ENCODE measurements at regions not wholly inside any gene's neighbourhood (a gene's known extent, or its start where the extent isn't known, plus 50 kb on each side); places are given as distances from the start of the nearest gene placed in this dataset.

DNA sequence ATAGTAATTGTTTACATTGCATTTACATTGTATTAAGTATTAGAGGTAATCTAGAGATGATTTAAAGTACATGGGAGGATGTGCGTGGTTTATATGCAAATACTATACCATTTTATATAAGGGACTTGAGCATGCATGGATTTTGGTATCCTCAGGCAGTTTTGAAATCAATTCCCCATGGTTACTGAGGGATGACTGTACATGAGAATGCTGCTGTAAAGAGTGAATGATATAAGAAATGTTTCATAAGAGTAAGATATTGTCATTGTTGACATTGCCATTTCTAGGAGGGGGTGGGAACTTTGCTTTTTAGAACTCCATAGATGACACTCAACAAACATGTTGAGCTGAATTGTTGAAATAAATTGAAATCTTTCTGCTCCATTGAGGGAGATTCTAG lies 185.0 kb downstream of the SEMA6A start:
- peaks cover 0 to 12% (median 0%) of the 10 kb centered on the region in 8 donors for H3K9me3 ChIP-seq
- WGBS, 5 donors: 91 to 100% (median 96%) methylated on average over 1 of the region's 1 CpG
- H3K27me3 ChIP-seq (replicated peaks in 1 of 7): no peaks in the 10 kb centered on the region
- TF ChIP-seq, protein P1, sequence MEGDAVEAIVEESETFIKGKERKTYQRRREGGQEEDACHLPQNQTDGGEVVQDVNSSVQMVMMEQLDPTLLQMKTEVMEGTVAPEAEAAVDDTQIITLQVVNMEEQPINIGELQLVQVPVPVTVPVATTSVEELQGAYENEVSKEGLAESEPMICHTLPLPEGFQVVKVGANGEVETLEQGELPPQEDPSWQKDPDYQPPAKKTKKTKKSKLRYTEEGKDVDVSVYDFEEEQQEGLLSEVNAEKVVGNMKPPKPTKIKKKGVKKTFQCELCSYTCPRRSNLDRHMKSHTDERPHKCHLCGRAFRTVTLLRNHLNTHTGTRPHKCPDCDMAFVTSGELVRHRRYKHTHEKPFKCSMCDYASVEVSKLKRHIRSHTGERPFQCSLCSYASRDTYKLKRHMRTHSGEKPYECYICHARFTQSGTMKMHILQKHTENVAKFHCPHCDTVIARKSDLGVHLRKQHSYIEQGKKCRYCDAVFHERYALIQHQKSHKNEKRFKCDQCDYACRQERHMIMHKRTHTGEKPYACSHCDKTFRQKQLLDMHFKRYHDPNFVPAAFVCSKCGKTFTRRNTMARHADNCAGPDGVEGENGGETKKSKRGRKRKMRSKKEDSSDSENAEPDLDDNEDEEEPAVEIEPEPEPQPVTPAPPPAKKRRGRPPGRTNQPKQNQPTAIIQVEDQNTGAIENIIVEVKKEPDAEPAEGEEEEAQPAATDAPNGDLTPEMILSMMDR (IDR thresholded peaks at IDR 0.05 in 8 of 11, conservative IDR thresholded peaks at IDR 0.05 in 3 of 11): no peak
- TF ChIP-seq POLR2AphosphoS5 (IDR thresholded peaks at IDR 0.05) (no peak), POLR2A (IDR thresholded peaks at IDR 0.05) (no peak)
- H3K36me3 ChIP-seq: peaks cover 0 to 8% (median 0%) of the 10 kb centered on the region in 6 donors
- peak overlapping the region in 3 of 8 donors; percentile 10 to 55 (median 33) for H3K27ac ChIP-seq
- DNase-seq: no peak
- peaks cover 0 to 22% (median 5%) of the 10 kb centered on the region in 6 donors for H3K4me1 ChIP-seq
- H3K4me3 ChIP-seq: no peak overlapping the region
- intact Hi-C loops (cut with DNase I; ENCODE audit: low total_unique reads): no loop called here

DNA sequence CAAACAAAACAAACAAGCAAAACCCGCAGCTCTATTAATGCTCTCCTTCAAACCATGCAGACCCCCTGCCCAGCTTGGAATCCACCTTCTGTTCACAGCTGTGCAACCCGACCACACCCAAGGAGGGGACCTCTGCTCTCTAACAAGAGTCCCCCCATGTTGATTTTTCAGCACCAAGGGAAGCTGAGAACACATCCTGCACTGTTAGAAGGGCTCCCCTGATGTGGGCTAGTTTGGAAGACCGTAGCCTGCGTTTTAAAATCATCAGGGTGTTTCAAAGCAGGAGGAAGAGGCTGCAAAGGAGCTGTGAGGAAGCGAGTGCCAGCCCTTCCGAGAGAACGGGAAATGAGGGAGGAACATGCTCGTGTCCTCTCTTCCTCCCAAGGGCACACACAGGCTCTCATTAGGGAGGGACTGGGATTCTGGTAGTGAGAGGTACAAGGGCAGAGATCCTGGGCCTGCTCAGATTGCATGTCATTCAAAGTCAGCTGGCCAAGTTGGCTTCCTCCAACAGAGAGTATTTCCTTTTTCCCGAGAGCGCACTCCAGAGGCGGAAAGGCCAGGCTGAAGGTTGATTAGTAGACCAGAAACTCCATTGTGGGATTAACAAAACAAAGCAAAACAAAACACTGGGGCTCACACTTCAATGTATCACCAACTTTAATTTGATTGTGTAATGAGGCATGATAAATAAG lies 185.9 kb downstream of the SEMA6A start:
- Histone ChIP-seq H3K27me3 (replicated peaks in 1 of 7) (no peaks in the 10 kb centered on the region), H3K9me3 (peaks cover 0 to 12% (median 0%) of the 10 kb centered on the region in 8 donors), H3K4me3 (no peak overlapping the region), H3K27ac (peak overlapping the region in 5 of 8 donors; percentile 22 to 63 (median 46)), H3K4me1 (peaks cover 0 to 22% (median 5%) of the 10 kb centered on the region in 6 donors), H3K36me3 (peaks cover 0 to 8% (median 0%) of the 10 kb centered on the region in 6 donors)
- DNase-seq: peak; percentile 78
- intact Hi-C loops (cut with DNase I; ENCODE audit: low total_unique reads): no loop called here
- WGBS, 5 donors: 55 to 66% (median 63%) methylated on average over 11 of the region's 11 CpGs
- TF ChIP-seq, protein P1 (IDR thresholded peaks at IDR 0.05 in 8 of 11, conservative IDR thresholded peaks at IDR 0.05 in 3 of 11): no peak
- TF ChIP-seq POLR2AphosphoS5 (IDR thresholded peaks at IDR 0.05): peak in 2 of 3 donors; percentile 66 to 80
- no peak for TF ChIP-seq POLR2A (IDR thresholded peaks at IDR 0.05)

DNA sequence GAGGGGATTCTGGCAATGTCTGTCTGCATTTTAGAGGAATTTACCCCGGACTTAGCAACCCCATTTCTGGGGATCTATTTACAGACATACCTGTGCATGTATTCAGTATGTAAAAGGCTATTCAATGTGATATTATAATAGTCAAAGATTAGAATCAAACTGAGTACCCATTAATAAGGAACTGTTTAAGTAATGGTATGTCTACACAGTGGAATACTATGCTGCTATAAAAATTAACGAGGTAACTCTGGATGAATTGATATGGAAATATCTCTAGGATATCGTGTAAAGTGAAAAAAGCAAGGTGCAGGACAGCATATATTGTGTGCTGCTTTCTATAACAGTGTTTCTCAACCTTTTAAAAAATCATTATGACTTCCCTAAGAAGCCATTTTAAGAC lies 186.9 kb downstream of the SEMA6A start:
- H3K4me1 ChIP-seq: peaks cover 0 to 22% (median 5%) of the 10 kb centered on the region in 6 donors
- intact Hi-C loops (cut with DNase I; ENCODE audit: low total_unique reads): no loop called here
- no peak overlapping the region for H3K4me3 ChIP-seq
- H3K27ac ChIP-seq: peak overlapping the region in 1 of 8 donors; percentile 46
- no peaks in the 10 kb centered on the region for H3K27me3 ChIP-seq (replicated peaks in 1 of 7)
- H3K9me3 ChIP-seq: peaks cover 0 to 12% (median 0%) of the 10 kb centered on the region in 8 donors
- TF ChIP-seq, protein P1 (IDR thresholded peaks at IDR 0.05 in 8 of 11, conservative IDR thresholded peaks at IDR 0.05 in 3 of 11): no peak
- peaks cover 0 to 12% (median 0%) of the 10 kb centered on the region in 6 donors for H3K36me3 ChIP-seq
- no peak for DNase-seq
- WGBS, 5 donors: 94 to 98% (median 97%) methylated on average over 3 of the region's 3 CpGs

DNA sequence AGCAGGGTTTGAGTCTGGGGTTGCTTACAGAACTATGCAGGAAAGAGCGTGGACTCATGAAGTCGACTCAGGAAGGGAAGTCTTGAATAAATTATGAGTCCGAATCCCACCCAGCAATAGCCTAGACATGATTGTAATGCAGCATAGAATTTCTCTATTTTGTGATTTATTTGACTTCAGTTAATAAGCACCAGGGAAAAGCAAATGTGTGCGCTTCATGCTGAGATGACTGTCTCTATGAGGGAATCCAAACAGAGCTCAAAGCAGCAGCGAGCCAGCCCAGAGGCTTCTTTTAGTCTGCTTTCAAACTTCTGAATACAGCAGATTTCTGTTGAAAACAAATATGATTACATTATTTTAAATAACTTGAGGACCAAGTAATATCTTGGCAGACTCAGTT lies 188.0 kb downstream of the SEMA6A start:
- Histone ChIP-seq H3K4me3 (no peak overlapping the region), H3K36me3 (peaks cover 0 to 23% (median 0%) of the 10 kb centered on the region in 6 donors), H3K9me3 (peaks cover 0 to 12% (median 0%) of the 10 kb centered on the region in 8 donors), H3K4me1 (peaks cover 0 to 22% (median 5%) of the 10 kb centered on the region in 6 donors), H3K27me3 (replicated peaks in 1 of 7) (no peaks in the 10 kb centered on the region), H3K27ac (peak overlapping the region in 2 of 8 donors; percentile 18 to 31)
- 57 to 87% (median 74%) methylated on average over 5 of the region's 5 CpGs for WGBS, 5 donors
- TF ChIP-seq, protein P1 (IDR thresholded peaks at IDR 0.05 in 8 of 11, conservative IDR thresholded peaks at IDR 0.05 in 3 of 11): no peak
- TF ChIP-seq POLR2A (IDR thresholded peaks at IDR 0.05): no peak
- no peak for TF ChIP-seq POLR2AphosphoS5 (IDR thresholded peaks at IDR 0.05)
- intact Hi-C loops (cut with DNase I; ENCODE audit: low total_unique reads): no loop called here
- no peak for DNase-seq
